HEK293T (cell line): ENCODE measurements at regions not wholly inside any gene's neighbourhood (a gene's known extent, or its start where the extent isn't known, plus 50 kb on each side); places are given as distances from the start of the nearest gene placed in this dataset.
"Not testable (repeated sequence)": the region's sequence is repeated elsewhere in the genome, so short reads cannot be mapped to it uniquely, and the experiment has no call there.

ENCODE experiments used
- CTCF ChIA-PET: fragments of 350-600 bp; formaldehyde crosslinking; extraction: SDS; loops from one replicate; lab custom pipeline; 2021; ENCODE audit warnings: antibody characterized with exemption, inconsistent platforms; lab: Yijun Ruan, JAX
- POLR2A ChIA-PET: fragments of 350-600 bp; formaldehyde crosslinking; extraction: SDS; loops from one replicate; lab custom pipeline; 2020; ENCODE audit warnings: antibody characterized with exemption, inconsistent platforms; lab: Yijun Ruan, JAX
- DNase-seq: peaks from one replicate; pipeline ENCODE4 v3.0.0; 2012; ENCODE audit warnings: mixed read lengths; ENCODE audit errors: extremely low spot score
- ARNT ChIP-seq: fragments of 450-650 bp; IDR thresholded peaks from 2 replicates; pipeline ENCODE4 v1.6.1; 2017; ENCODE audit warnings: mild to moderate bottlenecking
- BHLHE40 ChIP-seq: fragments of 450-650 bp; IDR thresholded peaks from 2 replicates; pipeline ENCODE4 v1.6.1; 2016; ENCODE audit warnings: mild to moderate bottlenecking, moderate library complexity, borderline replicate concordance
- CTBP1 ChIP-seq: fragments of 450-650 bp; IDR thresholded peaks from 2 replicates; pipeline ENCODE4 v1.6.1; 2016; ENCODE audit warnings: borderline replicate concordance
- ELF4 ChIP-seq: fragments of 450-650 bp; IDR thresholded peaks from 2 replicates; pipeline ENCODE4 v1.6.1; 2017; ENCODE audit warnings: antibody characterized with exemption
- FOXA1 ChIP-seq: fragments of 450-650 bp; IDR thresholded peaks from 2 replicates; pipeline ENCODE4 v1.6.1; 2016; ENCODE audit warnings: mild to moderate bottlenecking
- FOXK2 ChIP-seq: fragments of 450-650 bp; IDR thresholded peaks from 2 replicates; pipeline ENCODE4 v1.6.1; 2016; ENCODE audit warnings: mild to moderate bottlenecking
- FOXM1 ChIP-seq: fragments of 450-650 bp; IDR thresholded peaks from 2 replicates; pipeline ENCODE4 v1.6.1; 2017; ENCODE audit warnings: mild to moderate bottlenecking, borderline replicate concordance
- HDGF ChIP-seq: fragments of 450-650 bp; IDR thresholded peaks from 2 replicates; pipeline ENCODE4 v1.6.1; 2017; ENCODE audit warnings: antibody characterized with exemption, borderline replicate concordance
- L3MBTL2 ChIP-seq: fragments of 450-650 bp; conservative IDR thresholded peaks from 2 replicates; pipeline ENCODE4 v1.6.1; 2016; ENCODE audit warnings: mild to moderate bottlenecking
- LEF1 ChIP-seq: fragments of 450-650 bp; IDR thresholded peaks from 2 replicates; pipeline ENCODE4 v1.6.1; 2017; ENCODE audit warnings: mild to moderate bottlenecking, borderline replicate concordance
- NFRKB ChIP-seq: fragments of 450-650 bp; IDR thresholded peaks from 2 replicates; pipeline ENCODE4 v1.6.1; 2016; ENCODE audit warnings: mild to moderate bottlenecking, moderate library complexity
- PKNOX1 ChIP-seq: fragments of 450-650 bp; IDR thresholded peaks from 2 replicates; pipeline ENCODE4 v1.6.1; 2016
- SP1 ChIP-seq: fragments of 450-650 bp; IDR thresholded peaks from 2 replicates; pipeline ENCODE4 v1.6.1; 2017
- SUZ12 ChIP-seq: fragments of 450-650 bp; IDR thresholded peaks from 2 replicates; pipeline ENCODE4 v1.6.1; 2016; ENCODE audit warnings: mild to moderate bottlenecking
- TARDBP ChIP-seq: fragments of 450-650 bp; IDR thresholded peaks from 2 replicates; pipeline ENCODE4 v1.6.1; 2016

DNA sequence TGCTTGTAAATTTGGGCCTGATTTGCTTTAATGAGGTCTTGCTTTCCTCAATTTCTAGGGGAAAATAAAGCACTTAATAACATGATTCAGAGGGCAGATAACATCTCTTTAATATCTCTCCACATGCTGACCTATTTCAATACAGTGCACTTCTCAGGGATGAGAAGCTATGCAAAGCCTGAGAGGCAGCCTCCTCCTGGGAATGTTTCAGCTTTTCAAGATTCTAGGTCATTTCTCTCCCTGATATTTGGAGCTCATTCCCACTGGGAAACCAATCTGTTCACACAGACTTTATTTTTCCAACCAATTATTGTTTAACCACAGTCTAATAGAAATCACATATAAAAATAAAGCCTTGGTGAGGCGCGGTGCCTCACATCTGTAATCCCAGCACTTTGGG is 67.0 kb upstream of the LSAMP start:
- ChIA-PET CTCF (interaction anchor here (0.7 kb wide), 1 partner anchor 559 kb away, joined by 4 read pairs; no protein-coding TSS in a partner anchor), POLR2A (no interaction called here)
- no peak for DNase-seq
- no peak for TF ChIP-seq LEF1
- no peak for TF ChIP-seq L3MBTL2
- no peak for TF ChIP-seq CTBP1
- no peak for TF ChIP-seq FOXK2
- no peak for TF ChIP-seq FOXA1
- no peak for TF ChIP-seq TARDBP
- no peak for TF ChIP-seq HDGF
- TF ChIP-seq ARNT = no peak
- no peak for TF ChIP-seq ELF4

- CTCF ChIA-PET = interaction anchor here (0.7 kb wide), 1 partner anchor 559 kb away, joined by 4 read pairs; no protein-coding TSS in a partner anchor
- POLR2A ChIA-PET = no interaction called here
- TF ChIP-seq NFRKB = no peak
- no peak for TF ChIP-seq BHLHE40
- no peak for TF ChIP-seq FOXA1
- no peak for TF ChIP-seq FOXM1
- TF ChIP-seq FOXK2 = no peak
- TF ChIP-seq ARNT = no peak
- no peak for DNase-seq
These were observed 67.6 kb upstream of the LSAMP start for GRCh38 chr3:116512931-116513330.

DNA sequence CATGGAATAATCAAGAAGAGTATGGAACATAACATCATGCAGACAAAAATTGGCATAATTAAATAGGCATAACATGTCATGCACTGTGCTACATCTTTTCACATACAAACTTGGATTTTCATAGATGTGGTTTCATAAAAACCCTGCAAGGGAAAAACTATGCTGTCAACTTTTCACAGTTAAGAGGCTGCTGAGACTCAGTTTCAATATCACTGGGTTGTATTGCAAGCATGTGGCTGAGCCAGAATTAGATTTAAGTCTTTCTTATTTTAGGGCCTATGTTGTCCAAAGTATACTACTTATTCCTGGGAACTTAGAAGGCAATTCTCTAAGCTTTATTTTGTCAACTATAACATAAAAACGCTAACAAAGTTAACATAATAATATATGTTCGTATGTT is 70.7 kb upstream of the LSAMP start:
- CTCF ChIA-PET = no interaction called here

GRCh38 chr3:116517308-116517707 is 72.0 kb upstream of the LSAMP start:
- POLR2A ChIA-PET = no interaction called here
- TF ChIP-seq LEF1 (no peak), NFRKB (no peak), SP1 (no peak), PKNOX1 (no peak), ELF4 (no peak), HDGF (no peak), FOXK2 (no peak), FOXM1 (no peak), BHLHE40 (no peak), SUZ12 (no peak)
- CTCF ChIA-PET = interaction anchor here (0.9 kb wide), 1 partner anchor 9 kb away, joined by 4 read pairs; no protein-coding TSS in a partner anchor
- DNase-seq = peak; percentile 10

More for the DNA sequence above, 70.7 kb upstream of the LSAMP start:
- TF ChIP-seq NFRKB = no peak
- no peak for TF ChIP-seq L3MBTL2
- TF ChIP-seq FOXM1 = no peak
- no peak for TF ChIP-seq CTBP1
- DNase-seq = no peak
- POLR2A ChIA-PET = no interaction called here

DNA sequence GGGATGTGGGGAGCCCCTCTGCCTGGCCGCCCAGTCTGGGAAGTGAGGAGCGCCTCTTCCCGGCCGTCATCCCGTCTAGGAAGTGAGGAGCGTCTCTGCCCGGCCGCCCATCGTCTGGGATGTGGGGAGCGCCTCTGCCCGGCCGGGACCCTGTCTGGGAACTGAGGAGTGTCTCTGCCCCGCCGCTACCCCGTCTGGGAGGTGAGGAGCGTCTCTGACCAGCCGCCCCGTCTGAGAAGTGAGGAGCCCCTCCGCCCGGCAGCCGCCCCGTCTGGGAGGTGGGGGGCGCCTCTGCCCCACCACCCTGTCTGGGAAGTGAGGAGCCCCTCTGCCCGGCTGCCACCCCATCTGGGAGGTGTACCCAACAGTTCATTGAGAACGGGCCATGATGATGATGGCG is 73.8 kb upstream of the LSAMP start:
- DNase-seq, CTCF ChIA-PET, POLR2A ChIA-PET: not testable (repeated sequence)

GRCh38 chr3:116519823-116520222 is 74.5 kb upstream of the LSAMP start:
- DNase-seq, CTCF ChIA-PET, POLR2A ChIA-PET: not testable (repeated sequence)

- ChIA-PET CTCF (no interaction called here), POLR2A (interaction anchor here (0.5 kb wide), 1 partner anchor 74 kb away, joined by 3 read pairs; no protein-coding TSS in a partner anchor)
- no peak for TF ChIP-seq LEF1
- DNase-seq = no peak
These were observed 79.3 kb upstream of the LSAMP start for GRCh38 chr3:116524453-116525210.

GRCh38 chr3:116552246-116552645 is 107.0 kb upstream of the LSAMP start:
- TF ChIP-seq BHLHE40 = no peak
- no peak for TF ChIP-seq SP1
- TF ChIP-seq CTBP1 = no peak
- no peak for TF ChIP-seq LEF1
- TF ChIP-seq TARDBP = no peak
- no peak for TF ChIP-seq HDGF
- no peak for TF ChIP-seq FOXK2
- TF ChIP-seq NFRKB = no peak
- no peak for TF ChIP-seq PKNOX1
- TF ChIP-seq ARNT = no peak
- TF ChIP-seq ELF4 = no peak
- ChIA-PET POLR2A (no interaction called here), CTCF (no interaction called here)
- DNase-seq = no peak
